HEK293T (cell line): ENCODE measurements at regions not wholly inside any gene's neighbourhood (a gene's known extent, or its start where the extent isn't known, plus 50 kb on each side); places are given as distances from the start of the nearest gene placed in this dataset.

Experiments used
- ARNT ChIP-seq: fragments of 450-650 bp; IDR thresholded peaks from 2 replicates; pipeline ENCODE4 v1.6.1; 2017; ENCODE audit warnings: mild to moderate bottlenecking
- ELF4 ChIP-seq: fragments of 450-650 bp; IDR thresholded peaks from 2 replicates; pipeline ENCODE4 v1.6.1; 2017; ENCODE audit warnings: antibody characterized with exemption
- FOXK2 ChIP-seq: fragments of 450-650 bp; IDR thresholded peaks from 2 replicates; pipeline ENCODE4 v1.6.1; 2016; ENCODE audit warnings: mild to moderate bottlenecking
- NFRKB ChIP-seq: fragments of 450-650 bp; IDR thresholded peaks from 2 replicates; pipeline ENCODE4 v1.6.1; 2016; ENCODE audit warnings: mild to moderate bottlenecking, moderate library complexity
- SP1 ChIP-seq: fragments of 450-650 bp; IDR thresholded peaks from 2 replicates; pipeline ENCODE4 v1.6.1; 2017
- SUZ12 ChIP-seq: fragments of 450-650 bp; IDR thresholded peaks from 2 replicates; pipeline ENCODE4 v1.6.1; 2016; ENCODE audit warnings: mild to moderate bottlenecking

GRCh38 chr12:94762943-94763342, 112.6 kb upstream of the TMCC3 start:
- TF ChIP-seq ELF4 (no peak), FOXK2 (no peak), SP1 (no peak), NFRKB (no peak), SUZ12 (no peak), ARNT (no peak)
